ENCODE measurements at regions not wholly inside any gene's neighbourhood (a gene's known extent, or its start where the extent isn't known, plus 50 kb on each side); places are given as distances from the start of the nearest gene placed in this dataset.

DNA sequence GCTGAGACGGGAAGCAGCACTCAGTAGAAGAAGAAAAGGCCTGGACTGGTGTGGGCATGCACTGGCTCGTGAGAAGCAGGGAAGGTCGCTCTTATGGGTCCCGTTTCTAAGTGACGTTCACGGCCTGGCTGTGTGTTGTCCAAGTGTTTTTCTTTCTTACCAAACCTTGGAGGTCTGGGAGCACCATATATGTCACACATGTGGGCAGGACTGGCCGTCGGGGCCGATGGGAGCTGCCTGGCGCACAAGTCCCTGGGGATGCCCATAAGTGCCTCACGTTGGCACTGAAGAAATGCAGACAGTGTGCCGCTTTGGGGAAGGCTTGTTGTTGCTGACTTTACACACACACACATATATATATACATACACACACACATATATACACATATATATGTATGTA, 86.0 kb upstream of the DUSP22 start:
- no peaks in the 10 kb centered on the region for H3K27me3 ChIP-seq (ENCODE audit: control insufficient read depth, insufficient read depth, low read length, poor library complexity, severe bottlenecking)
- no peaks in the 10 kb centered on the region for H3K9me3 ChIP-seq (ENCODE audit: control insufficient read depth, low read length)
- no peak for DNase-seq
- no peaks in the 10 kb centered on the region for H3K36me3 ChIP-seq (ENCODE audit: control insufficient read depth, insufficient read depth, low read length)
- Mint-ChIP-seq H3K36me3 (ENCODE audit: low read depth) (no peaks in the 10 kb centered on the region), H3K27me3 (ENCODE audit: insufficient read depth) (no peaks in the 10 kb centered on the region), H3K9me3 (no peaks in the 10 kb centered on the region), H3K27ac (no peak overlapping the region), H3K4me1 (no peaks in the 10 kb centered on the region), H3K4me3 (no peak overlapping the region)
- 92 to 94% methylated on average over 5 to 11 of the region's 12 CpGs for WGBS, 2 experiments (ENCODE audit: insufficient coverage in 1 of 2, insufficient read length in 1 of 2)
- H3K4me1 ChIP-seq (ENCODE audit: control insufficient read depth, insufficient read depth, low read length), result no peaks in the 10 kb centered on the region
- no peak overlapping the region for H3K27ac ChIP-seq (ENCODE audit: low read depth, low read length)
- H3K4me3 ChIP-seq (ENCODE audit: low read length), result no peak overlapping the region
- TF ChIP-seq, protein P1, sequence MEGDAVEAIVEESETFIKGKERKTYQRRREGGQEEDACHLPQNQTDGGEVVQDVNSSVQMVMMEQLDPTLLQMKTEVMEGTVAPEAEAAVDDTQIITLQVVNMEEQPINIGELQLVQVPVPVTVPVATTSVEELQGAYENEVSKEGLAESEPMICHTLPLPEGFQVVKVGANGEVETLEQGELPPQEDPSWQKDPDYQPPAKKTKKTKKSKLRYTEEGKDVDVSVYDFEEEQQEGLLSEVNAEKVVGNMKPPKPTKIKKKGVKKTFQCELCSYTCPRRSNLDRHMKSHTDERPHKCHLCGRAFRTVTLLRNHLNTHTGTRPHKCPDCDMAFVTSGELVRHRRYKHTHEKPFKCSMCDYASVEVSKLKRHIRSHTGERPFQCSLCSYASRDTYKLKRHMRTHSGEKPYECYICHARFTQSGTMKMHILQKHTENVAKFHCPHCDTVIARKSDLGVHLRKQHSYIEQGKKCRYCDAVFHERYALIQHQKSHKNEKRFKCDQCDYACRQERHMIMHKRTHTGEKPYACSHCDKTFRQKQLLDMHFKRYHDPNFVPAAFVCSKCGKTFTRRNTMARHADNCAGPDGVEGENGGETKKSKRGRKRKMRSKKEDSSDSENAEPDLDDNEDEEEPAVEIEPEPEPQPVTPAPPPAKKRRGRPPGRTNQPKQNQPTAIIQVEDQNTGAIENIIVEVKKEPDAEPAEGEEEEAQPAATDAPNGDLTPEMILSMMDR (conservative IDR thresholded peaks at IDR 0.05), result no peak
- no peak overlapping the region for H3K9ac ChIP-seq (ENCODE audit: extremely low read depth, low read length, poor library complexity, severe bottlenecking)

DNA sequence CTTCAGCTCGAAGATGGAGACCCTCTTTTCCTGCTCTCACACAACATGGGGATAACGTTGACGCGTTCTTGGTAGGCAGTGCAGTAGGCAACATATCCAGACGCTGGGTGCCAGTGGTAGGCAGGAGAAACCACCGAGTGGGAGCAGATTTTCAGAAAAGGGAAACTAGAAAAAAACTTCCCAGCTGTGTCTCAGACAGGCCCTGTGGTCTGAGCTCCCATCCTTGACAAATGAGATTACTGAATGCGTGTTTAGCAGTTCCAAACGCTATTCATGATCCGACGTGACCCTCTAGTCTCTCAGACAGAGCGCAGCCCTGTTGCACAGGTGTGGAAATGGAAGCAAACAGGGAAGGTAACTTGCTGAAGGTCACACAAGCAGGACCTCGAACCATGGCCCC, 83.9 kb upstream of the DUSP22 start:
- H3K27ac ChIP-seq (ENCODE audit: low read depth, low read length), result no peak overlapping the region
- no peak overlapping the region for H3K4me3 Mint-ChIP-seq
- no peak overlapping the region for H3K4me3 ChIP-seq (ENCODE audit: low read length)
- peaks cover 5% of the 10 kb centered on the region for H3K9me3 Mint-ChIP-seq
- WGBS, 2 experiments (ENCODE audit: insufficient coverage in 1 of 2, insufficient read length in 1 of 2), result 90 to 92% methylated on average over 9 to 12 of the region's 12 CpGs
- H3K9ac ChIP-seq (ENCODE audit: extremely low read depth, low read length, poor library complexity, severe bottlenecking), result no peak overlapping the region
- H3K9me3 ChIP-seq (ENCODE audit: control insufficient read depth, low read length), result no peaks in the 10 kb centered on the region
- H3K4me1 Mint-ChIP-seq, result no peaks in the 10 kb centered on the region
- no peaks in the 10 kb centered on the region for H3K4me1 ChIP-seq (ENCODE audit: control insufficient read depth, insufficient read depth, low read length)
- TF ChIP-seq, protein P1 (conservative IDR thresholded peaks at IDR 0.05), result no peak
- H3K27ac Mint-ChIP-seq, result no peak overlapping the region
- H3K27me3 ChIP-seq (ENCODE audit: control insufficient read depth, insufficient read depth, low read length, poor library complexity, severe bottlenecking), result no peaks in the 10 kb centered on the region
- DNase-seq, result no peak
- no peaks in the 10 kb centered on the region for H3K36me3 ChIP-seq (ENCODE audit: control insufficient read depth, insufficient read depth, low read length)
- H3K36me3 Mint-ChIP-seq (ENCODE audit: low read depth), result no peaks in the 10 kb centered on the region
- no peaks in the 10 kb centered on the region for H3K27me3 Mint-ChIP-seq (ENCODE audit: insufficient read depth)

DNA sequence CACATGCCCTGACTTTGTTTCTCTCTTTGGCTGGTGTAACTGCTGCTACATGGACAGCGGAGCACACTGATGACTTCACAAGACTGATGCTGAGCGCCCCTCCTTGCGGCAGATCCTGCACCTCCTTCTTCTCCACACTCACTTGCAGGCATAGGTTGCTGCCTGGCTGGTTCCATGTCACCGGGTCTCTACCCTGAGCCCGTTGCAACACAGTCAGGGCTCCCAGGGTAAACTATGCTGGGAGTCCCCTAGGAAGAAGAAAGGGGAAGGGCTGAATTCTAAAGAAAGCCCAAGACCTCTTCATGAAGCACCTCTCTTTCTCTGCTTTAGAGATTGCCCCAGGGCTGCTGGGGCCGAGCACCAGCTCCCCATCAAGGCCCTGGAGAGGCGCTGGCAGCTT, 83.3 kb upstream of the DUSP22 start:
- Histone ChIP-seq H3K4me1 (ENCODE audit: control insufficient read depth, insufficient read depth, low read length) (no peaks in the 10 kb centered on the region), H3K9me3 (ENCODE audit: control insufficient read depth, low read length) (no peaks in the 10 kb centered on the region), H3K9ac (ENCODE audit: extremely low read depth, low read length, poor library complexity, severe bottlenecking) (no peak overlapping the region), H3K4me3 (ENCODE audit: low read length) (no peak overlapping the region), H3K27ac (ENCODE audit: low read depth, low read length) (no peak overlapping the region), H3K36me3 (ENCODE audit: control insufficient read depth, insufficient read depth, low read length) (no peaks in the 10 kb centered on the region), H3K27me3 (ENCODE audit: control insufficient read depth, insufficient read depth, low read length, poor library complexity, severe bottlenecking) (no peaks in the 10 kb centered on the region)
- Mint-ChIP-seq H3K4me3 (no peak overlapping the region), H3K27ac (no peak overlapping the region), H3K36me3 (ENCODE audit: low read depth) (no peaks in the 10 kb centered on the region), H3K4me1 (no peaks in the 10 kb centered on the region), H3K9me3 (peaks cover 9% of the 10 kb centered on the region), H3K27me3 (ENCODE audit: insufficient read depth) (no peaks in the 10 kb centered on the region)
- WGBS, 2 experiments (ENCODE audit: insufficient coverage in 1 of 2, insufficient read length in 1 of 2), result 78 to 90% methylated on average over 4 to 7 of the region's 7 CpGs
- TF ChIP-seq, protein P1 (conservative IDR thresholded peaks at IDR 0.05), result no peak
- DNase-seq, result no peak

All from endodermal cell (in vitro differentiated cells).